Esophagus muscularis mucosa (tissue), 3 donors: ENCODE measurements at regions not wholly inside any gene's neighbourhood (a gene's known extent, or its start where the extent isn't known, plus 50 kb on each side); places are given as distances from the start of the nearest gene placed in this dataset.
"Not testable (repeated sequence)": the region's sequence is repeated elsewhere in the genome, so short reads cannot be mapped to it uniquely, and the experiment has no call there.

Experiments
- POLR2A ChIP-seq: fragments of 450-650 bp; IDR thresholded peaks from one replicate; pipeline ENCODE4 v1.6.1; 2017; ENCODE audit warnings: antibody characterized with exemption, moderate library complexity, mild to moderate bottlenecking, low read depth
- TF ChIP-seq, protein P1 (sequence below), 3 experiments: fragments of 200-600 bp in 2 of 3; fragments of 450-650 bp in 1 of 3; sonication (generic) in 2 of 3; IDR thresholded peaks; one replicate each; pipeline ENCODE4 v1.5.1; 2017 to 2019; ENCODE audit warnings: antibody characterized with exemption in 3 of 3, mild to moderate bottlenecking in 2 of 3, moderate library complexity in 1 of 3

DNA sequence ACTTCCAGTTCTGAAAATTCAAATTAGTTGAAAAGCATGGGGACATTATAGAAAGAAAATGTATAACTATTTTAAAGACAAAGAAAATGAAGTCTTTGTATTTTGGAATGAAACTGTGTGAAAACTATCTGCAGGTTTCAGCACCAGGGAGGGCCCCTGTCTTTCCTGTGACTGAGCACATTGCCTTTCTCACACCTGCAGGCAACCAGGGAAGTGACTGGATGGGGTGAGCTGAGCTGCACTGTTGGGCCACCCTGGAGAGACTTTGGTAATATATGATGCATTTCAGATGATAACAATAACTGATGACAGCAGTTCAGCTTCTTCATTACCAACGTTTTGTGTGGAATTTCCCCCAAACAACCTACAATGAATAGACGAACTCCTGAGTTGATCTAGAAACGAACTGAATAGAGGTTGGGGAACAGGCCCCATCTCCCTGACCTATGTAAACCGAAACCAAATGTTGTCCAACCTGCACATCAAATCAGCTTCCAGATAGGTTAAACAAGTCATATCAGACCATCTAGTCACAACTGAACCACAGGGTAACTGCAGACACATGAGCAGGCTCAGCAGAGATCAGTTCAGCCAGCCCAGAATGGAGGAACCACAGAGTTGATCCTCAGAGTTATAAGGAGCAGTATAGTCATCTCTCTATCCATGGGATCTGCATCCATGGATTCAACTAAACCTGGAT lies 1402.2 kb downstream of the RPIA start:
- not testable (repeated sequence) for TF ChIP-seq POLR2A
- TF ChIP-seq, protein P1, sequence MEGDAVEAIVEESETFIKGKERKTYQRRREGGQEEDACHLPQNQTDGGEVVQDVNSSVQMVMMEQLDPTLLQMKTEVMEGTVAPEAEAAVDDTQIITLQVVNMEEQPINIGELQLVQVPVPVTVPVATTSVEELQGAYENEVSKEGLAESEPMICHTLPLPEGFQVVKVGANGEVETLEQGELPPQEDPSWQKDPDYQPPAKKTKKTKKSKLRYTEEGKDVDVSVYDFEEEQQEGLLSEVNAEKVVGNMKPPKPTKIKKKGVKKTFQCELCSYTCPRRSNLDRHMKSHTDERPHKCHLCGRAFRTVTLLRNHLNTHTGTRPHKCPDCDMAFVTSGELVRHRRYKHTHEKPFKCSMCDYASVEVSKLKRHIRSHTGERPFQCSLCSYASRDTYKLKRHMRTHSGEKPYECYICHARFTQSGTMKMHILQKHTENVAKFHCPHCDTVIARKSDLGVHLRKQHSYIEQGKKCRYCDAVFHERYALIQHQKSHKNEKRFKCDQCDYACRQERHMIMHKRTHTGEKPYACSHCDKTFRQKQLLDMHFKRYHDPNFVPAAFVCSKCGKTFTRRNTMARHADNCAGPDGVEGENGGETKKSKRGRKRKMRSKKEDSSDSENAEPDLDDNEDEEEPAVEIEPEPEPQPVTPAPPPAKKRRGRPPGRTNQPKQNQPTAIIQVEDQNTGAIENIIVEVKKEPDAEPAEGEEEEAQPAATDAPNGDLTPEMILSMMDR (IDR thresholded peaks at IDR 0.05), result not testable (repeated sequence)
